ENCODE measurements at regions not wholly inside any gene's neighbourhood (a gene's known extent, or its start where the extent isn't known, plus 50 kb on each side); places are given as distances from the start of the nearest gene placed in this dataset.

DNA sequence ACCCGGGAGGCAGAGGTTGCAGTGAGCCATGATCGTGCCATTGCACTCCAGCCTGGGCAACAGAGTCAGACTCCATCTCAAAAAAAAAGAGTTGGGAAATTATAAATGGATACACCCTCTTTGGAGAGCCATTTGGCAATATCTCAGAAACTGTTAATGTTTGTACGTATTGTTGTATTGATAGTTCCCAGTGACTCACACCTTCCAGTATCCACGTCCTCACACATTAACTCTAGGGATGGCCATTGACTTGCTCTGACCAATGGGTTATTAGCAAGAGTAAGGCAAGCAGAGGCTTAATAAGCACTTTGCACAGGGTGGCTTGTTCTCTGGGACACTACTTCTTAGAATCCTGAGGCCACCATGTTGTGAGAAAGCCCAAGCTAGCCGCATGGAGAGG, 107.6 kb upstream of the LHX1 start:
- Histone ChIP-seq H3K27me3 (ENCODE audit: control insufficient read depth, insufficient read depth, low read length) (no peaks in the 10 kb centered on the region), H3K36me3 (ENCODE audit: control insufficient read depth in 2 of 3, insufficient read depth in 3 of 3, low read length in 3 of 3) (no peaks in the 10 kb centered on the region), H3K27ac (ENCODE audit: low read depth in 2 of 2, low read length in 2 of 2) (no peak overlapping the region), H3K9me3 (ENCODE audit: control insufficient read depth in 2 of 3, insufficient read depth in 1 of 3, low read length in 3 of 3) (no peaks in the 10 kb centered on the region), H3K4me3 (ENCODE audit: low read length in 3 of 3) (no peak overlapping the region), H3K4me1 (ENCODE audit: control insufficient read depth in 2 of 3, insufficient read depth in 2 of 3, low read depth in 1 of 3, low read length in 3 of 3) (no peaks in the 10 kb centered on the region), H3K9ac (ENCODE audit: low read length in 3 of 3) (no peak overlapping the region)
- TF ChIP-seq, protein P1, sequence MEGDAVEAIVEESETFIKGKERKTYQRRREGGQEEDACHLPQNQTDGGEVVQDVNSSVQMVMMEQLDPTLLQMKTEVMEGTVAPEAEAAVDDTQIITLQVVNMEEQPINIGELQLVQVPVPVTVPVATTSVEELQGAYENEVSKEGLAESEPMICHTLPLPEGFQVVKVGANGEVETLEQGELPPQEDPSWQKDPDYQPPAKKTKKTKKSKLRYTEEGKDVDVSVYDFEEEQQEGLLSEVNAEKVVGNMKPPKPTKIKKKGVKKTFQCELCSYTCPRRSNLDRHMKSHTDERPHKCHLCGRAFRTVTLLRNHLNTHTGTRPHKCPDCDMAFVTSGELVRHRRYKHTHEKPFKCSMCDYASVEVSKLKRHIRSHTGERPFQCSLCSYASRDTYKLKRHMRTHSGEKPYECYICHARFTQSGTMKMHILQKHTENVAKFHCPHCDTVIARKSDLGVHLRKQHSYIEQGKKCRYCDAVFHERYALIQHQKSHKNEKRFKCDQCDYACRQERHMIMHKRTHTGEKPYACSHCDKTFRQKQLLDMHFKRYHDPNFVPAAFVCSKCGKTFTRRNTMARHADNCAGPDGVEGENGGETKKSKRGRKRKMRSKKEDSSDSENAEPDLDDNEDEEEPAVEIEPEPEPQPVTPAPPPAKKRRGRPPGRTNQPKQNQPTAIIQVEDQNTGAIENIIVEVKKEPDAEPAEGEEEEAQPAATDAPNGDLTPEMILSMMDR (IDR thresholded peaks at IDR 0.05; ENCODE audit: borderline replicate concordance, extremely low read depth, insufficient read depth) = no peak
- no peak for DNase-seq
- intact Hi-C loops (cut with DNase I) = no loop called here
- no peak for FAIRE-seq

DNA sequence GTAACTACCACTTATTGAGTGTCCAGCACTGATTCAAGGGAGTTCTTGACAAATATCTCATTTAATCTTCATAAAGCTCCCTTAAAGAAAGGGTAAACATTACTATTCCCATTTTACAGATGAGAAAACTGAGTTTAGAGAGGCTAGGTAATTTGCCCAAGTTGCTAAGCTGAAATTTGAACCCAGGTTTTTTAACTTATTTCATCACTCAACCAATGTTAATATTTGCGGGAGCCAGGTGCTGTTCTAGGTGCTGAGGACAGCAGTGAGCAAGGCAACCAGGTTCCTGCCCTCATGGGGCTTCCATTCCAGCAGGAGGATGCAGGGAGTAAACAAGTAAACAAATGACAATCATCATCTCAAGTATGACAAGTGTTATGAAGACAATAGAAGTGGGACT, 104.0 kb upstream of the LHX1 start:
- TF ChIP-seq, protein P1 (IDR thresholded peaks at IDR 0.05; ENCODE audit: borderline replicate concordance, extremely low read depth, insufficient read depth) = no peak
- Histone ChIP-seq H3K9ac (ENCODE audit: low read length in 3 of 3) (no peak overlapping the region), H3K27ac (ENCODE audit: low read depth in 2 of 2, low read length in 2 of 2) (no peak overlapping the region), H3K36me3 (ENCODE audit: control insufficient read depth in 2 of 3, insufficient read depth in 3 of 3, low read length in 3 of 3) (no peaks in the 10 kb centered on the region), H3K9me3 (ENCODE audit: control insufficient read depth in 2 of 3, insufficient read depth in 1 of 3, low read length in 3 of 3) (no peaks in the 10 kb centered on the region), H3K27me3 (ENCODE audit: control insufficient read depth, insufficient read depth, low read length) (no peaks in the 10 kb centered on the region), H3K4me3 (ENCODE audit: low read length in 3 of 3) (no peak overlapping the region), H3K4me1 (ENCODE audit: control insufficient read depth in 2 of 3, insufficient read depth in 2 of 3, low read depth in 1 of 3, low read length in 3 of 3) (peaks cover 0 to 3% (median 0%) of the 10 kb centered on the region in 3 donors)
- DNase-seq (no peak), FAIRE-seq (no peak)
- intact Hi-C loops (cut with DNase I) = no loop called here

DNA sequence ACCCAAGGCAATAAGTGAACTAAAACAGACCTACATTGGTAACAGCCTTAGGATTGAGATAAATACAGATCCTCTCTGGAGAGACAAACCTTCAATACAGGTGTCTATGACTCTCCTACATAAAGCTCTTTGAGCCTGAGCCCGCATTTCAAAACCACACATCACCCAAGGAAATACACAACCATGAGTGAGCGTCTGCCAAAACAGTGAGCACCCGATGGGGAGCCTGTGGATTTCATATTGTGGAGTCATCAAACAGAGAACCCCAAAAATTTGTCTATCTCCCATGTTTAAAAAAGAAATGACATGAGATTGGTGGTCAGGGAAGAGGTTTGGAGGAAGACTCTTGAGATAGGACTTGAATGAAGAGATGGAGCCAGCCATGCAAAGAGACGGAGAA, 102.2 kb upstream of the LHX1 start:
- H3K4me1 ChIP-seq (ENCODE audit: control insufficient read depth in 2 of 3, insufficient read depth in 2 of 3, low read depth in 1 of 3, low read length in 3 of 3) = peaks cover 0 to 3% (median 0%) of the 10 kb centered on the region in 3 donors
- FAIRE-seq (no peak), DNase-seq (no peak)
- TF ChIP-seq, protein P1 (IDR thresholded peaks at IDR 0.05; ENCODE audit: borderline replicate concordance, extremely low read depth, insufficient read depth) = no peak
- no peak overlapping the region for H3K9ac ChIP-seq (ENCODE audit: low read length in 3 of 3)
- no peak overlapping the region for H3K4me3 ChIP-seq (ENCODE audit: low read length in 3 of 3)
- no peaks in the 10 kb centered on the region for H3K9me3 ChIP-seq (ENCODE audit: control insufficient read depth in 2 of 3, insufficient read depth in 1 of 3, low read length in 3 of 3)
- H3K27ac ChIP-seq (ENCODE audit: low read depth in 2 of 2, low read length in 2 of 2) = no peak overlapping the region
- H3K36me3 ChIP-seq (ENCODE audit: control insufficient read depth in 2 of 3, insufficient read depth in 3 of 3, low read length in 3 of 3) = no peaks in the 10 kb centered on the region
- no peaks in the 10 kb centered on the region for H3K27me3 ChIP-seq (ENCODE audit: control insufficient read depth, insufficient read depth, low read length)
- intact Hi-C loops (cut with DNase I) = no loop called here

Measured in kidney (tissue), 13 donors.